ENCODE measurements at regions not wholly inside any gene's neighbourhood (a gene's known extent, or its start where the extent isn't known, plus 50 kb on each side); places are given as distances from the start of the nearest gene placed in this dataset.
"Not testable (repeated sequence)": the region's sequence is repeated elsewhere in the genome, so short reads cannot be mapped to it uniquely, and the experiment has no call there.

DNA sequence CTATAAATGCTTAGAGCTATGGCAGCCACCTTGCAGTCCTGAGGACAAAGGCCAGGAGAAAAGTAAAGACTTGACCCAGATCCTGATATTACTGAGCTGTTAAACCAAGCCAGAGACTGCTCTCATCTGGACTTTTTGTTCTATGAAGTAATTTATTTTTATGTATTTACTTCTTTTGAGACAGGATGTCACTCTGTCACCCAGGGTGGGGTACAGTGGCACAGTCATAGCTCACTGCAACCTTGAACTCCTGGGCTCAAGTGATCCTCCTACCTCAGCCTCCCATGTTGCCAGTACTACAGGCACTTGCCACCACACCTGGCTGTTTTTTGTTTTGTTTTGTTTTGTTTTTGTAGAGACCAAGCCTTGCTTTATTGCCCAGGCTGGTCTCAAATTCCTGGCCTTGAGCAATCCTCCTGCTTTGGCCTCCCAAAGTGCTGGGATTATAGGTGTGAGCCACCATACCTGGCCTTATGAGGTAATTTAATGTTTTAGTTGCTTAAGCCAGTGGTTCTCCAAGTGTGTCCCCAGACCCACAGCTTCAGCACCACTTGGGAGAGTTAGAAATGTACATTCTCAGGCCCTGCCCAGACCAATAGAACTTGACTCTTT lies 112.1 kb downstream of the COPRS start:
- no peak for DNase-seq

DNA sequence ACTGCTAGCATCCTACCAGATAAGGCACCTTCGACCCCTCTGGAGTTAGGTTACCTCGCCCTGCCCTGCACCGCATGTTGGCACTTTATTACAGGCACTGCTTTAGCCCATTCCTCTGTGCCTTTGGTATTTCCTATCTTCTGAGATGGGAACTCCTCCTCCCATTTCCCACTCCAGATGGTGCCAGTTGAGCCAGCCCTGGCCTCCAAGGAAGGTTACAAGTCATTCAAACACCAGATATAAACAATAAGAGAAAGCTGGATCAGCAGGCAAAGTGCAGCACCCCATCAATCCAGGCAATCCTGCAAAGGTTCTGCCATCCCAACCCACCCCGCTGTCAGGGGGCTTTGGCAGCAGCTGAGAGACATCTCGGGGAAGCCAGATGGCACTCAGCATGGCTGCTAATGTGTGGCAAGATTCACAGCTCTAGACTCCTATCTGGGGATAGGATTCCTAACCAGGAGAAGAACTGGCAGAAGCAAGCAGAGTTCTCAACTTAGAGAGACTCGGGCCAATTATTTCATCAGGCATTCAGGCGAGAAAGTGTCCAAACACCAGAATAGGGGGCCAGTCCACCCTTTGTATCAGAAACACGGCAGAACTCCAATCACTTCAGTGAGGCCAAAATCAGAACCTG lies 113.0 kb downstream of the COPRS start:
- DNase-seq: no peak

DNA sequence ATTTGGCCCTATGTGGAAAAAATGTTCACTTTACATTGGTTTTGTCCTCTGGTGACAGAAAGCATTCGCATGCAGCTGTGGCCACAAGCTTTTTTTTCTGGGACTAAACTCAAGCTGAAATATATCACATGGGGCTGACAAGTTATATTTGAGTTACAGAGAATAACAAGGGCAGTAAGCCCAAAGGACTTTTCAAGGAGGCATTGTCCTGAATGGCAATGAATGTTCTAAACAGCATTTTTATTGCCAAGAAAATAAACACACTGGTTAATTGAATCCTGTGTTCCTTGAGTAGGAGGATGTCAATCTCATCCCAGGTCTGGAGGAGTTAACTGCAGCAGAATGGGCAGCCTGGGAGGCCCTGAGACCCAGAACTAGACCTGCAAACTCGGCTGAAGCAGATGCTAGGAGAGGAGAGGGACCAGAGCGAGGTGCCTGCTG lies 114.5 kb downstream of the COPRS start:
- no peak for DNase-seq

DNA sequence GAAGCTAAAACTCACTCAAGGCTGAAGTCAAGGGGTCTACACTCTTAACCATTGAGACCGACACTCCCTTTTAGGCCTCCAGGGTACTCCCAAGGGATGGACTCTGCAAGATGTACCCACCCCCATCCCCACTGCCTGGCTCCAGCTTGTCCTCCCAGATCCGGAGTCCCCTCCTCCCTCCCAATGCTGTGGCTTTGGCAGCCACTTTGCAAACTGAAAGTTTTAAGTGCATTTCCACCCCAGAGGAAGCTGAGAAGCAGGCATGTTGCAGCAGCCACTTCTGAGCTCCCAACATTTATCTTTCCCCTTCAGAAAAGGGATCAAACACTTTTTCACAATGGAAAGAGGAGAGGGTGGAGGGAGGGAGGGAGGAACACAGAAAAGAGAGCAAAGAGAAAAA lies 115.2 kb downstream of the COPRS start:
- DNase-seq: no peak

DNA sequence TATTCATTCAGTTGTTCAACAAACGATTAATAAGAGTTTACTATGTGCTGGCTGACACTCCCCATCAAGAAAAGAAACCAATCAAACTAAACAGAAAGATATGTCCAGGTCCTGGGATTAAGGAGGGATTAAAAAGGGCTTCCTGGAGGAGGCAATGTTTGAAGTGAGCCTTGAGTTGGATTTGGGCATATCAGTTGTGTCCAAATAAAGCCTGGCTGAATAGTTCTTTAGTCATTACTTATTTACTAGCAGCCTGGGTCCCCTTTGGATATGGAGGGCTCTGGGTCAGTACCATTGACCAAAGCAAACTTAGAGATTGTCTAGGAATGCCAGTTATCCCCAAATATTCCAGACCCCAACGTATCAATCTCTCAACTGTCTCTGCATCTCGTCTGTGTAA lies 117.7 kb downstream of the COPRS start:
- no peak for DNase-seq

DNA sequence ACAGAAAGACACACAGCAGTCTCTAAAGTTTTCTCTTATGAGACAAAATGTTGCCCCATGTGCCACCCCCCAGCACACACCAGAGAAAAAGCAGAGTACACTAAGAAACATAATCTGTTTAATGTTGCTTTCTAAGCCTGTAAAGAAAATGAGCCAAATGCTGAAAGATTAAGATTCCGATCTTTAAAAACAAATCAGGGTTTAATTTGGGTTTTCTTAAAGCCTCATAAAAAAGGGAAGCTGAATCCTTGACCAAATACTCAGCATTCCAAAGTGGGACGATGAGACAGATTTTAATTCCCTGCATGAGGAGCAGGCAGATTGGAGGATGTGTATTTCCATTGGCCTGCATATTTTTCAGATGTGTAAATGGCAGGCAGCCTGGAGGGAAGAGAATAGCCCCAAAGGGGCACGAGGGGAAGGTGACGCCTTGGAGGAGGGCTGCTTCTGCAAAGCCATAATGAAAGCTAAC lies 118.4 kb downstream of the COPRS start:
- DNase-seq: no peak

DNA sequence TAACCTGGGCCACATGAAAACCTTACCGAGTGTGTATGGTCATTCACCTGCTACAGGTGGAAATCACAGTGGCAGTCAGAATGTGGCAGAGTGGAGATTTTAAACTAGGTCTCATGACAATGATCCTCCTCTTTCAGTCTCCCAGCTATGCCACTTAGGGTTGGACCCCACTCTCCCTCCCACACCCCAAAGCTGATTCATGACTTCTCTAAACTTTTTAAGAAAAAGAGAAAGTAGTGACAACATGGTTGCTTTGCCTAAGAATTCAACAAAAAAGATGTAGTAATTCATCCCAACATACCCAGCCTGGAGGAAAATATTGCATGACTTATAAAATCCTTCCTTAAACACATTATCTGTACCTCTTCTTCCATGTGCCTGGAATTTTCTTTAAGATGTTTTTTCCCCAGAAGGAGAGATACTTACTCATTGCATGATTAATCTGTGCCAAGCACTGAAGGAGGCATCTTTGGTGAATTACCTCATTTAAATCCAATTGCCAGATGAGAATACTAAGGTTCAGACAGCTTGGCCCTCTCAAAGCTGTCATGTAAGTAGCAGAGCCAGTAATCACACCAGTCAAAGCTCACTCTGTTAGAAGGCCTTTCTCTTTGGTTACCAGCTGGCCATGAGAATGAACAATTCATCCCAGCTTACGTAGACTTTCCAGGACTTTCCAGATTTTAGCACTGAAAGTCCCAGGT lies 119.9 kb downstream of the COPRS start:
- DNase-seq: no peak

DNA sequence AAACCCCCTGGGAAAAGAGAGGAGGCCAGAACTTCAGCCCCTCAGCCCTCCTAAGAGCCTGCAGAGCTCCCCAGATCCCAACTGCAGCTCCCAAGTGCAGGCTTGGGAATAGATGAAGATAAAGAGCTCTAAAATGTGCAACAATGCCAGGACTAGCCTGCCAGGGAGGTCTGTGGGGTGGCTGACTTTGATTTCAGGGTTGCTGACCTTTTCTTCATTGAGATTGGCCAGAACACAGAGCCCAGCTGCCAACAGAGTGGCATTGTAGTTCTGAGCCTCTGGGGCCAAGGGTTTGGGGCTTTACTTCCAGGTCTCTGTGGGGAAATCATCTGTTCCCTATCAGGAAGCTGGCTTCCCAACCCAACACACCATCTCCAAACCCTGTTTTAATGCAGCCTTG lies 120.6 kb downstream of the COPRS start:
- no peak for DNase-seq

DNA sequence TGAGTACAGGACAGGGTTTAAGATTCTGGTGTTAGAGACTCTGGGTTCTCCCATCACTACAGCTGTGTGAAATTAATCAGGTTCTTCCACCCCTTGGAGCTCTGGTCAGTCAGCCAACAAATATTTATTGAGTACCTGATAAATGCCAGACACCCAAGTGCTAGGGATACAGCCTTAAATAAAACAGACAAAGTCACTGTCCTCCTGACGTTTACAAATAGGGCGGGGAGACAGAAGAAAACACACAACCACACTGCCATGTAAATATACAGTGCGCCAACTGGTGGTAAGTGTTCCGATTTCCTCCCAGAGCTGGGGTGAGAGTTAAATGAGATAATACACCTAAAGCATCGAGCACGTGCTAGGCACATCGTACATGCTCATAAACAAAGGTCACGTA lies 121.0 kb downstream of the COPRS start:
- no peak for DNase-seq

DNA sequence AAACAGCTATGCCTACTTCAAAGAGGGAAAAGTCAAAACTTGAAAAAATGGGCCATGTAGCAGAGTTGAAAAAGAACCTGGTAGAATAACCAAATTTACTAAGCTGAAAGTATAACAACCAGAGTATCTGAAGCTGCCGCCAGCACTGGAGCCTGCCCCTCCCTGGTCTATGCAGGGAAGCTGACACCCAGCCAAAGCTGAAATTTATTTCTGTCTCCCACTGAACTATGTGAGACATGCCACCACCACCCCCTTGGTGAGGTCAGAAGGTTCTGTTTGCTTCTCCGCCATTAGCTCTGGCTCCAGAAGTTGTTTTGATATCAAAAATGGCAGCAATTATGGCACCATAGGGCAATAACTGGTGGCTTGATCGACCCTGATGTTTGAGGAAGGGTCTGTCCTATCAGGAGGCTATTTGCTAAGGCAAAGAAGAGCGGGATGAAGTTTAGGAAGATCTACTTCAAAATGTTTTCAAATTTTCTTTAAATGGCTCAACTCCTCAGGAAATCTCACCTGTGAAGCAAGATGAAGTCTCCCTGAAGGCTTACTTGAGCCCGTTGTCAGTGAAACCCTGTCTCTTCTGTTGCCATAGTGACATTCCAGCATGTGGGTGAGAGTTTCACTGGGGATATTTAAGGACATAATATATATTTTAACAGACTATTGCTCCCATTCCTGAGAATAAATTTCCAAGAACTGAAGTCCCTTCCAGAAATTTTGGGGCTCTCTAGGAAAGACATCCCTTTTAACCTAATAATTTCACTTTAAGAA lies 122.0 kb downstream of the COPRS start:
- DNase-seq: no peak

DNA sequence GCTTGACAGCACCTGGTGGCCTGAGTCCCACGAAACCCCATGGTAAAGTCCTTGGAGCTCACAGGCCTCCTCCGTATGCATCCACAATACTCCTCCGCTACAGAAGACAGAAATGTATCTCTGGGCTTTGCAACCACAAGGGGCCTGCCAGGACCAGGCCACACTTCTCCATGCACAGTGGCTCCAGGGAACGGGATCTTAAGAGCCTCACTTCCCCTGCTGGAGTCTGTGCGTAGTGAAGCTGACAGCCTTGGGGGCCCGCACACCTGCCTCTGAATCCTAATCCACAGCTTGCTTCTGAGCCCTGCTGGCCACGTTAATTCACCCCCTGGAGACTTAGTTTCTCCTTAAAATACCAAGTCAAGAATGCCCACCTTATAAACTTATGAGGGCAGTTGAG lies 125.7 kb downstream of the COPRS start:
- DNase-seq: no peak

DNA sequence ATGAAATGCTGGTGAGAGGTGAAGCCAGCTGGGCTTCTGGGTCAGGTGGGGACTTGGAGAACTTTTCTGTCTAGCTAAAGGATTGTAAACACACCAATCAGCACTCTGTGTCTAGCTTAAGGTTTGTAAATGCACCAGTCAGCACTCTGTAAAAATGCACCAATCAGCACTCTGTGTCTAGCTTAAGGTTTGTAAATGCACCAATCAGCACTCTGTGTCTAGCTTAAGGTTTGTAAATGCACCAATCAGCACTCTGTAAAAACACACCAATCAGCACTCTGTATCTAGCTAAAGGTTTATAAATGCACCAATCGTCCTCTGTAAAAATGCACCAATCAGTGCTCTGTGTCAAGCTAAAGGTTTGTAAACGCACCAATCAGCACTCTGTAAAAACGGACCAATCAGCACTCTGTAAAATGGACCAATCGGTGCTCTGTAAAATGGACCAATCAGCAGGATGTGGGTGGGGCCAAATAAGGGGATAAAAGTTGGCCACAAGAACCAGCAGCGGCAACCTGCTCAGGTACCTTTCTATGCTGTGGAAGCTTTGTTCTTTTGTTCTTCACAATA lies 127.4 kb downstream of the COPRS start:
- DNase-seq: not testable (repeated sequence)

DNA sequence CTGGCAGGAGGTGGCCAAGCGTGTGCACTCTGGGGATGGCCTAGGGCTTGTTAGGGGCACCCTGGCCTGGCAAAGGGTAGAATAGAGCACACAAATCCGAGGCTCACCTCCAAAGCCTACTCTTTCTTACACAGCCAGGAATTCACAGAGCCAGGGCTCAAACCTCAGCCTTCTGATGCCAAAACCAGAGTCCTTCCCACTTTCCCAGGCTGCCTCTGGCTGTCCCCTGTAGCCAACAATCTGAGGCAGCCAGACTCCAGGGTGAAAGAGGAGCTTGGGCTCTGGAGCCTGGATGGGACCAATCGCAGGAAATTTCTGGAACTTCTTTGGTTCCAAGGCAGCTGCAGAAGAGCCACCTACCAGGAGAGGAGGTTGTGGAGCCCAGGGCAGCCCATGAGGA lies 127.9 kb downstream of the COPRS start:
- DNase-seq: no peak

DNA sequence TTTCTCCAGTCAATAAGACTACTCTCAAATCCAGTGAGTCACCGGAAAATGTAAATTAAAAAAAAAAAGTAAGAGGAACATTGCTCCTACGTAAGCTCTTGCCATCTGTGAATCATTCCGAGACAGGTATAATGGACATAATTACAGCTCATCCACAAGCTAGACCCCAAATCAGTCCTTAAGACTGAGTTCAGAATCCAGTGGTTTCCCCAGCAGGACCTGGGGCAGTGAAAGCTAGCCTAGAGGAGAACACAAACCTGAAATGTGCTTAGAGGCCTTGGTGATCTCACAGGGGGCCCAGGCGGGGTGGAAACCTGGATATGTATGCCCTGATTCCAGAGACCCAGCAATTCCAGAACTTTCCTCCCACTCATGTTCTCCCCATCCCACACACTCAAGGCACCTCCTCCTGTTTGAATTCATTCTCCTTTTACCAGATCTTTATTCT lies 132.0 kb downstream of the COPRS start:
- no peak for DNase-seq

DNA sequence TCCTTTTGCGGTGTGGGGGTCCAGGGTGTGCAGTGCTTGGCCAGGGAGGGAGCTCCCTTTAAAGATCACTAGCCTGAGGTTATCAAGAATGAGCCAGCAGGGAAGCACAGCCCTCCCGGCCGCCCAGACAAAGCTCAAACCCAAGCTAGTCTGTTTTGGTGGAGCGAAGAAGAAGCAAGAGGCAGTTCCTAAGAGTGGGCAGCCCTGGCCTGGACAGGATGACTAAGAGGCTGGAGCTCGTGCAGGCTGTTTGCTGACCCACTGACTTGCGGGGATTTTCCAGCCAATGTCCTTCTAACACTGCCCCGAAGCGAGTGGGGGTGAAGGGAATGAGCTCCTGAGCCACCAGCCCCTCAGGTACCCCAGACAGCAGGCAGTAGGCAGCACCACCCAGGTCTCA lies 134.4 kb downstream of the COPRS start:
- DNase-seq: no peak

DNA sequence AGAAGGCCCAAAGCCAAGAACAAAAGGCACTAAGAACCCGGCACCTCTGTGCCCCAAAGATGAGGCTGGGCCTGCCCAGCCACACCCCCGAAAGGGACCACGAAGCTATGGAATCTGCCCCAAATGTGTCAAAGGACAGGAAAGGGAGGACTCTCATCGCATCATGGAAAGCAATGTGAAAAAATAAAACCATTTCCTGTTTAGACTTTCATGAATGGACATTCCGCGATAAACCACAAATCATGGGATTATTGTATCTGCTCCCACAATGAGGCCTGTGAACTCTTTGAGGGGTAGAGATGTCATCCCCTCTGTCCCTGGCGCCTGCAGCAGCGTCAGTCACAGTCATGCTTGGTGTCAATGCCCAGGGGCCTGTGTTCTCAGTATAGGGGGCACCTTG lies 135.0 kb downstream of the COPRS start:
- no peak for DNase-seq

DNA sequence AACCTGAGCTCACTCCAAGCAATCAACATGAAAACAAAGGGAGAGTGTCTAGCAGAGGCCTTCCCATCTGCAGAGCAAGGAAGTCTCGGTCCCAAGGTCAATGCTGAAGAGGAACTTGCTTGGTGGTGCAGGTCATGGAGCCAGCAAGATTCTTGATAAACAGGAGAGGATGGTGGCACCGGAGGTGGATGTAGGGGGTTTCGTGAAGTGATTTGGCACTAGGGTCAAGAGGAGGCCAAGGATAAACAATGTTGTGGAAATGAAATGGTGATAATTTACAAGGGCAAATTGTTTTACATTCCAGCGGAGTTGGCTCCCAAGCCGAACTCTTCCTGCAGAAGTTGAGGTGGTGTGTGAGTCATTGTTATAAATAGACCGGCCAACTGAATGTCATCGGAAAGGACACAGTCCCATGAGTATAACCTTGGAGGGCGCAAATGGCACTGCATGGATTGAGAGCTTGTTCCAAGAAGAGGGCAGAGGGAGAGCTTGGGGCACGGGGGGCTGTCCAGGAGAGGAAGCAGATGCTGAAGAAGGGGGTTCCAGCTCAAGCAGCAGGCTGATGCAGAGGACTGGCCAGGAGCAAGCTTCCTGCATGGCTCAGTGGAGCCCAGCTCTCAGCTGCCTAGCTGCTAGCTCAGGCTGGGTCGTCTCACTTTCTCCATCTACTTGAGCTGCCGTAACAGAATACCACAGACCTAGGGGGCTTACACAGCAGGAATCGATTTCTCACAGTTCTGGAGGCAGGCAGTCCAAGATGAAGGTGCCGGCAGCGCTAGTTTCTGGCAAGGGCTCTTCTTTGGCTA lies 136.6 kb downstream of the COPRS start:
- no peak for DNase-seq

DNA sequence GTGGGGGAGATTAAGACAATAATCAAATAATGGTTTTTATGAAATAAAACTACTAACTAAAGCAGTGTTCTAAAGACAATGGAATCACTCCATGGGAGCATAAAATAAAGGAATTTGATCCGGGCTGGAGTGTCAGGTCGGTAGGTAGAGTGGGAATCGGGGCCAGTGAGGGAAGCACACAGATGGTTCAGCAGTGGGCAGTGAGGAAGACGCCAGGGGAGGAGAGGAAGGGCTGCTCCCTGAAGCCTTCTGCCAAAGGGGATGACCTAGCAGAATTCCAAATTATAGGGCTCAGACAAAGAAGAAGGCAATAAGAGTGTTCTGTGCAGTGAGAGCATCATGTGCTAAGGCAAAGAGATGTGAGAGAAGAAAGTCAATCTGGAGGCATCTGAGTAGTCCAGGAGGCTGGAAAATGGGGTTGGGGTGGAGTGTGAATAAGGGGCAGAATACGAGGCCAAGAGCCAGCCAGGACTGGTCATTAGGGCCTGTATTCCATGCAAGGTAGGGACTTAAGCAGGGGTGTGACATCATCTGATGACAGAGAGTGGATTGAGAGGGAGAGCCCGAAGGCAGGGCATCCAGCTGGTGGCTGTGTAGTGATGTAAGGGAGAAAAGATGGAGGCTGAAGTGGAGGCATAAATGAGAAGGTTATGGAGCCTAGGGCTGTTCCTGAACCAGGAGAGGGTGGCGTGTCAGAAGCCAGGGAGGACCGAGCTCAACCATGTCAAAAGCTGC lies 137.6 kb downstream of the COPRS start:
- DNase-seq: no peak

DNA sequence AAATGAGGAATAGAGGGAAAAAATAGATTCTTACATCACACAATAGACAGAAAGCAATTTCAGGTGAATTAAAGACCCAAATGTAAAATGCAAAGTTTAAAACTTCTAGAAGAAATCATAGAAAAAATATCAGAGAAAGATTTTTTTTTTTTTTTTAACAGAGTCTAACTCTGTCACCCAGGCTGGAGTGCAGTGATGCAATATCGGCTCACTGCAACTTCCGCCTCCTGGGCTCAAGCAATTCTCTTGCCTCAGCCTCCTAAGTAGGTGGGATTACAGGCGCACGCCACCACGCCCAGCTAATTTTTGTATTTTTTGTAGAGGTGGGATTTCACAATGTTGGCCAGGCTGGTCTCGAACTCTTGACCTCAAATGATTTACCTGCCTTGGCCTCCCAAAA lies 141.8 kb downstream of the COPRS start:
- DNase-seq: not testable (repeated sequence)

DNA sequence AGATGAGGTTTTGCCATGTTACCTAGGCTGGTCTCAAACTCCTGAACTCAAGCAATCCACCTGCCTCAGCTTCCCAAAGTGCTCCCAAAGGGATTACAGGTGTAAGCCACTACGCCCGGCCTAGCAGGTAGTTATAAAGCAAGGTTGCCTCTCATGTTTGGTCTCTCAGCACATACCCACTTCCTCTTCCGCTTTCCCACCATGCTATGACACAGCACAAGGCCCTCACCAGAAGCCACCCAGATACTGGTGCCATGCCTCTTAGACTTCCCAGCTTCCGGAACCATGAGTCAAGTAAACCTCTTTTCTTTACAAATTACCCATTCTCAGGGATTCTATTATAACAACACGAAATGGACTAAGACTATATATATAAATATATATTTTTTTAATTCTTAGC lies 143.6 kb downstream of the COPRS start:
- no peak for DNase-seq

DNA sequence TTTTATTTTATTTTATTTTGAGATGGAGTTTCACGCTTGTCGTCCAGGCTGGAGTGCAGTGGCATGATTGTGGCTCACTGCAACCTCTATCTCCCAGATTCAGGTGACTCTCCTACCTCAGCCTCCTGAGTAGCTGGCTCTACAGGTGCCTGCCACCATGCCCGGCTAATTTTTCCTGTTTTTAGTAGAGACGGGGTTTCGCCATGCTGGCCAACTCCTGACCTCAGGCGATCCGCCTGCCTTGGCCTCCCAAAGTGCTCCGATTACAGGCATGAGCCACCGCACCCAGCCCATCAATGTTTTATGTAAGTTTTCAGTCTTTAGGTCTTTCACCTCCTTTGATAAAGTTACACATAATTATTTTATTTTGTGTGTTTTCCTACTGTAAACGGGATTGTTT lies 154.6 kb downstream of the COPRS start:
- no peak for DNase-seq

DNA sequence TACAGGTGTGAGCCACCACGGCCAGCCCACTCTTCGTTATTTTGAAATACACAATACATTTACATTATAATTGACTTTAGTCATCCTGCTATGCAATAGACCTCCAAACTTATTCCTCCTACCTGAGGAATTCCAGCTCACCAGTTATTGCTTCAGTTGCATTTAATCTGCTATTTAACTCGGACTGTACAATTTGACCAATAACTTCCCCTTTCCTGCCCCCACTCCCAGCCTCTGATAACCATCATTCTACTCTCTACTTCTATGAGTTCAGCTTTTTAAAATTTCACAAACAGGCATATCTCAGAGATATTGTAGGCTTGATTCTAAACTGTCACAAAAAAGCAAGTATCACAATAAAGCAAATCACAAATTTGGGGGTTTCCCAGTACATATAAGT lies 157.0 kb downstream of the COPRS start:
- no peak for DNase-seq
